Ishikawa (cell line): ENCODE measurements at regions not wholly inside any gene's neighbourhood (a gene's known extent, or its start where the extent isn't known, plus 50 kb on each side); places are given as distances from the start of the nearest gene placed in this dataset.

Experiments
- CEBPB ChIP-seq: IDR thresholded peaks from 2 replicates; pipeline ENCODE4 v1.6.1; 2012
- CREB1 ChIP-seq: IDR thresholded peaks from 2 replicates; pipeline ENCODE4 v1.6.1; 2012; ENCODE audit warnings: low read depth
- EP300 ChIP-seq: IDR thresholded peaks from 2 replicates; pipeline ENCODE4 v1.6.1; 2012; ENCODE audit warnings: borderline replicate concordance
- FOXM1 ChIP-seq: IDR thresholded peaks from 2 replicates; pipeline ENCODE4 v1.6.1; 2012; ENCODE audit warnings: low read depth, borderline replicate concordance
- NFIC ChIP-seq: IDR thresholded peaks from 2 replicates; pipeline ENCODE4 v1.6.1; 2012
- RAD21 ChIP-seq: IDR thresholded peaks from 2 replicates; pipeline ENCODE4 v1.6.1; 2012; ENCODE audit warnings: low read depth
- TAF1 ChIP-seq: IDR thresholded peaks from 2 replicates; pipeline ENCODE4 v1.6.1; 2012; ENCODE audit warnings: low read depth, mild to moderate bottlenecking
- TCF12 ChIP-seq: IDR thresholded peaks from 2 replicates; pipeline ENCODE4 v1.6.1; 2012; ENCODE audit warnings: low read depth
- TEAD4 ChIP-seq: IDR thresholded peaks from 2 replicates; pipeline ENCODE4 v1.6.1; 2012
- YY1 ChIP-seq: IDR thresholded peaks from 2 replicates; pipeline ENCODE4 v1.6.1; 2012; ENCODE audit warnings: low read depth
- ZBTB7A ChIP-seq: IDR thresholded peaks from 2 replicates; pipeline ENCODE4 v1.6.1; 2012; ENCODE audit warnings: low read depth
- TF ChIP-seq, protein P1 (sequence below): IDR thresholded peaks from 2 replicates; pipeline ENCODE4 v1.6.1; 2012
- TF ChIP-seq, protein P2 (sequence below): IDR thresholded peaks from 2 replicates; pipeline ENCODE4 v1.6.1; 2012; ENCODE audit warnings: low read depth, mild to moderate bottlenecking
- TF ChIP-seq, protein P3 (sequence below): IDR thresholded peaks from 2 replicates; pipeline ENCODE4 v1.6.1; 2012

DNA sequence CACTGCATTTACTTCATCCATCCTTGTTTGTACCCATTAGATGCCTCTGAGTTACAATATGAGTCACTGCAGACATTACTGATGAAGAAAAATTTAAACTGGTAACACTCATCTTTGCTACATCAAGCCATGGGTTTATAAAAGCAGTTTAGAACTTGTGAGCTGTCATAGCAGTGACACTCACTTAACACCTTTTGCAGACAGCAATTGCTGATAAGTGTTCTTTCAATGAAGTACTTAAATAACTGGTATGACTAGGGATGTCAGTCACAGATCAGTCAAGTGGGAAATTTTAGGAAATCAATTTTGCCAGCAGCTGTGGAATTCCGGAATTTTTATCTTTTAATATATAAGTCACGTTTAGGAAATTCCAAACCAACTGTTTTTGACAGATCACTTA lies 643.0 kb downstream of the TBL1XR1 start:
- TF ChIP-seq, protein P1, sequence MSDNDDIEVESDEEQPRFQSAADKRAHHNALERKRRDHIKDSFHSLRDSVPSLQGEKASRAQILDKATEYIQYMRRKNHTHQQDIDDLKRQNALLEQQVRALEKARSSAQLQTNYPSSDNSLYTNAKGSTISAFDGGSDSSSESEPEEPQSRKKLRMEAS = no peak
- TF ChIP-seq CREB1 (no peak), ZBTB7A (no peak), YY1 (no peak), EP300 (no peak), CEBPB (no peak), RAD21 (no peak), TAF1 (no peak), TEAD4 (no peak), TCF12 (no peak), FOXM1 (no peak), NFIC (no peak)
- TF ChIP-seq, protein P2, sequence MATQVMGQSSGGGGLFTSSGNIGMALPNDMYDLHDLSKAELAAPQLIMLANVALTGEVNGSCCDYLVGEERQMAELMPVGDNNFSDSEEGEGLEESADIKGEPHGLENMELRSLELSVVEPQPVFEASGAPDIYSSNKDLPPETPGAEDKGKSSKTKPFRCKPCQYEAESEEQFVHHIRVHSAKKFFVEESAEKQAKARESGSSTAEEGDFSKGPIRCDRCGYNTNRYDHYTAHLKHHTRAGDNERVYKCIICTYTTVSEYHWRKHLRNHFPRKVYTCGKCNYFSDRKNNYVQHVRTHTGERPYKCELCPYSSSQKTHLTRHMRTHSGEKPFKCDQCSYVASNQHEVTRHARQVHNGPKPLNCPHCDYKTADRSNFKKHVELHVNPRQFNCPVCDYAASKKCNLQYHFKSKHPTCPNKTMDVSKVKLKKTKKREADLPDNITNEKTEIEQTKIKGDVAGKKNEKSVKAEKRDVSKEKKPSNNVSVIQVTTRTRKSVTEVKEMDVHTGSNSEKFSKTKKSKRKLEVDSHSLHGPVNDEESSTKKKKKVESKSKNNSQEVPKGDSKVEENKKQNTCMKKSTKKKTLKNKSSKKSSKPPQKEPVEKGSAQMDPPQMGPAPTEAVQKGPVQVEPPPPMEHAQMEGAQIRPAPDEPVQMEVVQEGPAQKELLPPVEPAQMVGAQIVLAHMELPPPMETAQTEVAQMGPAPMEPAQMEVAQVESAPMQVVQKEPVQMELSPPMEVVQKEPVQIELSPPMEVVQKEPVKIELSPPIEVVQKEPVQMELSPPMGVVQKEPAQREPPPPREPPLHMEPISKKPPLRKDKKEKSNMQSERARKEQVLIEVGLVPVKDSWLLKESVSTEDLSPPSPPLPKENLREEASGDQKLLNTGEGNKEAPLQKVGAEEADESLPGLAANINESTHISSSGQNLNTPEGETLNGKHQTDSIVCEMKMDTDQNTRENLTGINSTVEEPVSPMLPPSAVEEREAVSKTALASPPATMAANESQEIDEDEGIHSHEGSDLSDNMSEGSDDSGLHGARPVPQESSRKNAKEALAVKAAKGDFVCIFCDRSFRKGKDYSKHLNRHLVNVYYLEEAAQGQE = no peak
- TF ChIP-seq, protein P3, sequence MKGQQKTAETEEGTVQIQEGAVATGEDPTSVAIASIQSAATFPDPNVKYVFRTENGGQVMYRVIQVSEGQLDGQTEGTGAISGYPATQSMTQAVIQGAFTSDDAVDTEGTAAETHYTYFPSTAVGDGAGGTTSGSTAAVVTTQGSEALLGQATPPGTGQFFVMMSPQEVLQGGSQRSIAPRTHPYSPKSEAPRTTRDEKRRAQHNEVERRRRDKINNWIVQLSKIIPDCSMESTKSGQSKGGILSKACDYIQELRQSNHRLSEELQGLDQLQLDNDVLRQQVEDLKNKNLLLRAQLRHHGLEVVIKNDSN = no peak
